Testis (tissue), 2 donors: ENCODE measurements at regions not wholly inside any gene's neighbourhood (a gene's known extent, or its start where the extent isn't known, plus 50 kb on each side); places are given as distances from the start of the nearest gene placed in this dataset.

Source experiments
- DNase-seq: peaks from one replicate; pipeline ENCODE4 v3.0.0-alpha.2; 2019
- H3K27ac ChIP-seq, 2 donors: fragments of 200-600 bp; sonication (generic); one replicate each; pipeline ENCODE4 v1.5.1; 2019
- H3K27me3 ChIP-seq: fragments of 200-600 bp; sonication (generic); one replicate; pipeline ENCODE4 v1.5.1; 2019
- H3K36me3 ChIP-seq: fragments of 200-600 bp; sonication (generic); one replicate; pipeline ENCODE4 v1.5.1; 2017; ENCODE audit warnings: low read depth; ENCODE audit errors: missing control alignments
- H3K4me1 ChIP-seq: fragments of 200-600 bp; sonication (generic); one replicate; pipeline ENCODE4 v1.5.1; 2019
- H3K4me3 ChIP-seq, 2 donors: fragments of 200-600 bp; sonication (generic); one replicate each; pipeline ENCODE4 v1.5.1; 2017 to 2019
- H3K9me3 ChIP-seq: fragments of 200-600 bp; sonication (generic); one replicate; pipeline ENCODE4 v1.5.1; 2017
- POLR2A ChIP-seq: fragments of 450-650 bp; IDR thresholded peaks from one replicate; pipeline ENCODE4 v1.6.1; 2017; ENCODE audit warnings: antibody characterized with exemption, mild to moderate bottlenecking, moderate library complexity
- WGBS, 2 donors: methylation state at CpG; one replicate each; pipeline ENCODE4 v1.1.5; 2018; 5-methylcytosine and 5-hydroxymethylcytosine counted together
- intact Hi-C: fragments of 100-400 bp; cut with DNase I; formaldehyde crosslinking; loops from one replicate; pipeline ENCODE4 v1.15.1; 2023; ENCODE audit warnings: low total_unique reads
- TF ChIP-seq, protein P1 (sequence below), 3 experiments: fragments of 450-650 bp in 2 of 3; fragments of 200-600 bp in 1 of 3; sonication (generic) in 1 of 3; IDR thresholded peaks; one replicate each; pipeline ENCODE4 v1.5.1; 2016 to 2019; ENCODE audit warnings: antibody characterized with exemption in 3 of 3, mild to moderate bottlenecking in 2 of 3, moderate library complexity in 1 of 3

GRCh38 chr14:104520620-104521410 is 58.7 kb upstream of the C14orf180 start:
- Histone ChIP-seq H3K27me3 (no peaks in the 10 kb centered on the region), H3K4me1 (no peaks in the 10 kb centered on the region), H3K27ac (no peak overlapping the region), H3K4me3 (no peak overlapping the region), H3K36me3 (no peaks in the 10 kb centered on the region), H3K9me3 (no peaks in the 10 kb centered on the region)
- TF ChIP-seq, protein P1, sequence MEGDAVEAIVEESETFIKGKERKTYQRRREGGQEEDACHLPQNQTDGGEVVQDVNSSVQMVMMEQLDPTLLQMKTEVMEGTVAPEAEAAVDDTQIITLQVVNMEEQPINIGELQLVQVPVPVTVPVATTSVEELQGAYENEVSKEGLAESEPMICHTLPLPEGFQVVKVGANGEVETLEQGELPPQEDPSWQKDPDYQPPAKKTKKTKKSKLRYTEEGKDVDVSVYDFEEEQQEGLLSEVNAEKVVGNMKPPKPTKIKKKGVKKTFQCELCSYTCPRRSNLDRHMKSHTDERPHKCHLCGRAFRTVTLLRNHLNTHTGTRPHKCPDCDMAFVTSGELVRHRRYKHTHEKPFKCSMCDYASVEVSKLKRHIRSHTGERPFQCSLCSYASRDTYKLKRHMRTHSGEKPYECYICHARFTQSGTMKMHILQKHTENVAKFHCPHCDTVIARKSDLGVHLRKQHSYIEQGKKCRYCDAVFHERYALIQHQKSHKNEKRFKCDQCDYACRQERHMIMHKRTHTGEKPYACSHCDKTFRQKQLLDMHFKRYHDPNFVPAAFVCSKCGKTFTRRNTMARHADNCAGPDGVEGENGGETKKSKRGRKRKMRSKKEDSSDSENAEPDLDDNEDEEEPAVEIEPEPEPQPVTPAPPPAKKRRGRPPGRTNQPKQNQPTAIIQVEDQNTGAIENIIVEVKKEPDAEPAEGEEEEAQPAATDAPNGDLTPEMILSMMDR (IDR thresholded peaks at IDR 0.05), result no peak
- TF ChIP-seq POLR2A, result no peak
- intact Hi-C loops, result no loop called here
- DNase-seq, result no peak
- 81 to 85% methylated on average over 13 of the region's 13 CpGs for WGBS, 2 donors

- Histone ChIP-seq H3K27ac (no peak overlapping the region), H3K27me3 (no peaks in the 10 kb centered on the region), H3K4me1 (no peaks in the 10 kb centered on the region), H3K4me3 (no peak overlapping the region), H3K36me3 (no peaks in the 10 kb centered on the region), H3K9me3 (no peaks in the 10 kb centered on the region)
- TF ChIP-seq POLR2A, result no peak
- intact Hi-C loops, result no loop called here
- WGBS, 2 donors, result 86 to 87% methylated on average over 8 of the region's 8 CpGs
- DNase-seq, result no peak
These were observed 57.5 kb upstream of the C14orf180 start for GRCh38 chr14:104521816-104522745.

DNA sequence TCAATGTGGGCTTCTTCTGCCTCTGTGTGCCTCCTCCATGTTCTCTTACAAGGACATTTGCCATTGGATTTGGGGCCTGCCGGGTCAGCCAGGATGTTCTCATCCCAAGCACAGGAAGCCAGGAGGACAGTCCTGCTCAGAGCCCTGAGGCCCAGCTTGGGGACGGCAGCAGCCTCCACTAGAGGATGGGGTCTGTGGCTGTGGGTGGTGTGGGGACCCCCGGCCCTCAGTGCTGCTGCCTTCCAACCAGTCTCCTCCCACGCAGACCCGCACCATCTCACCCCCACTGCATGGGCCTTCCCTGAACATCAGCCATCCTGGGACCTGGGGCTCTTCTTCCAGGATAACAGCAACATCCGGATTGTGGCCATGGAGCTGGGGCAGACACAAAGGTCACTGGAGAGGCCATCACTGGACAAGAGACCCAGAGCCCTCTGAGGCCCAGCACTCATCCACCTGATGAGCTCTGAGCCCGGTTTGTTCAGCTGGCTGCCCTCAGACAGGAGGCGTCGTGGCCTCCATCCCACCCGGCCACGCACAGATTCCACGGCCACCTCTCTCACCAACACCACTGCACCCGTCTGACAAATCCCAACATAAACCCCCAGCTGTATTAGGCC is 56.5 kb upstream of the C14orf180 start:
- Histone ChIP-seq H3K27me3 (no peaks in the 10 kb centered on the region), H3K4me3 (no peak overlapping the region), H3K9me3 (no peaks in the 10 kb centered on the region), H3K36me3 (no peaks in the 10 kb centered on the region), H3K4me1 (no peaks in the 10 kb centered on the region), H3K27ac (no peak overlapping the region)
- WGBS, 2 donors, result 90 to 91% methylated on average over 10 to 13 of the region's 13 CpGs
- DNase-seq, result no peak
- intact Hi-C loops, result no loop called here
- TF ChIP-seq, protein P1 (IDR thresholded peaks at IDR 0.05), result no peak
- no peak for TF ChIP-seq POLR2A

- intact Hi-C loops, result no loop called here
- WGBS, 2 donors, result 82 to 89% methylated on average over 7 of the region's 7 CpGs
- TF ChIP-seq, protein P1 (IDR thresholded peaks at IDR 0.05), result no peak
- TF ChIP-seq POLR2A, result no peak
These were observed 56.0 kb upstream of the C14orf180 start for GRCh38 chr14:104523546-104523935.

GRCh38 chr14:104524726-104525125 is 54.8 kb upstream of the C14orf180 start:
- no peaks in the 10 kb centered on the region for H3K9me3 ChIP-seq
- no peak overlapping the region for H3K4me3 ChIP-seq
- intact Hi-C loops, result no loop called here
- 77 to 79% methylated on average over 9 of the region's 9 CpGs for WGBS, 2 donors
- DNase-seq, result no peak
- TF ChIP-seq POLR2A, result no peak
- TF ChIP-seq, protein P1 (IDR thresholded peaks at IDR 0.05), result no peak
- no peaks in the 10 kb centered on the region for H3K4me1 ChIP-seq
- H3K36me3 ChIP-seq, result no peaks in the 10 kb centered on the region
- no peaks in the 10 kb centered on the region for H3K27me3 ChIP-seq
- no peak overlapping the region for H3K27ac ChIP-seq

More at GRCh38 chr14:104523546-104523935, 56.0 kb upstream of the C14orf180 start:
- Histone ChIP-seq H3K27me3 (no peaks in the 10 kb centered on the region), H3K9me3 (no peaks in the 10 kb centered on the region), H3K4me3 (no peak overlapping the region), H3K36me3 (no peaks in the 10 kb centered on the region), H3K4me1 (no peaks in the 10 kb centered on the region), H3K27ac (no peak overlapping the region)
- DNase-seq, result no peak
